ENCODE measurements at regions not wholly inside any gene's neighbourhood (a gene's known extent, or its start where the extent isn't known, plus 50 kb on each side); places are given as distances from the start of the nearest gene placed in this dataset.

DNA sequence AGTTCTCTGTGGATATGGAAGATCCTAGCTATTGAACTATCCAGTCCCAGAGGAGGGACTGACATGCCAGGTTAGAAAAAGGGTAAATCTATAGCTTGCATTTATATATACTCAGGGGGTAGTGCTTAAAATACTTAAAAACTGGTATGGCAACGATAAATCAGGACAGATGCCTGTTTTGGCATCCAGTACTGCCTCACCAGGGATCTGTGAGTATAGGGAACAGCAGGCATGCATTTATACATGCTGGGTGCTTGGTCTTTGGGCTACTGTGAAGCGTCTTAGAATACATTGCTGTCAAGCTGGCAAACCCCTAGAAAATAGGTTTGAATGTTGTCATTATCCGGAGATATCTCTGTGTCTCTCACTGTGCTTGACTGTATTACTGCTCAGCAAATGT, 94.2 kb upstream of the DRD2 start:
- no peak for DNase-seq

DNA sequence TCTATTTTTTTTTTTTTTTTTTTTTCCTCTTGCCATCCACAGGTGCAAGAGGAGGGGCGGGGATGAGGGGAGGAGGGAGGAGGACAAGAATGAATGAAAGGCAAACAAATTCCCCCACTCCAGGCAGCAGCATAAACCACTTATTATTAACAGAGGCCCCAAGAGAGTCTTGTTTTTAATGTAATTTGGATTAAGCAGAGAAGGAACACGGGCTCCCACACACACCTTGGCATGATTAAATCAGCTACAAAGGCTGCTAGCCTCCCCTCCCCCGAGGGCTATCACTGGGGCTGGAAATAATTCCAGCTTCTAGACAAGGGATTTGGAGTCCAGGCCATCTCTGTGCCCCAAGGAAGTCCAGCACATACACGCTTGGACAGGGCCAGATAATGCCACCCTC, 93.4 kb upstream of the DRD2 start:
- Histone ChIP-seq H3K27ac (ENCODE audit: low read length) (no peak overlapping the region), H2AFZ (ENCODE audit: low read depth, low read length) (no peak overlapping the region)

More for the DNA sequence above, 94.2 kb upstream of the DRD2 start:
- TF ChIP-seq, protein P1, sequence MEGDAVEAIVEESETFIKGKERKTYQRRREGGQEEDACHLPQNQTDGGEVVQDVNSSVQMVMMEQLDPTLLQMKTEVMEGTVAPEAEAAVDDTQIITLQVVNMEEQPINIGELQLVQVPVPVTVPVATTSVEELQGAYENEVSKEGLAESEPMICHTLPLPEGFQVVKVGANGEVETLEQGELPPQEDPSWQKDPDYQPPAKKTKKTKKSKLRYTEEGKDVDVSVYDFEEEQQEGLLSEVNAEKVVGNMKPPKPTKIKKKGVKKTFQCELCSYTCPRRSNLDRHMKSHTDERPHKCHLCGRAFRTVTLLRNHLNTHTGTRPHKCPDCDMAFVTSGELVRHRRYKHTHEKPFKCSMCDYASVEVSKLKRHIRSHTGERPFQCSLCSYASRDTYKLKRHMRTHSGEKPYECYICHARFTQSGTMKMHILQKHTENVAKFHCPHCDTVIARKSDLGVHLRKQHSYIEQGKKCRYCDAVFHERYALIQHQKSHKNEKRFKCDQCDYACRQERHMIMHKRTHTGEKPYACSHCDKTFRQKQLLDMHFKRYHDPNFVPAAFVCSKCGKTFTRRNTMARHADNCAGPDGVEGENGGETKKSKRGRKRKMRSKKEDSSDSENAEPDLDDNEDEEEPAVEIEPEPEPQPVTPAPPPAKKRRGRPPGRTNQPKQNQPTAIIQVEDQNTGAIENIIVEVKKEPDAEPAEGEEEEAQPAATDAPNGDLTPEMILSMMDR (IDR thresholded peaks at IDR 0.05; ENCODE audit: borderline replicate concordance, extremely low read depth, low read length, poor library complexity, severe bottlenecking): no peak
- no peak for TF ChIP-seq EZH2 (IDR thresholded peaks at IDR 0.05; ENCODE audit: borderline replicate concordance, low read depth, low read length, severe bottlenecking)
- no peak overlapping the region for H3K4me3 ChIP-seq (ENCODE audit: low read depth in 1 of 2, low read length in 2 of 2)
- H3K4me1 ChIP-seq (ENCODE audit: insufficient read depth, low read length): no peaks in the 10 kb centered on the region
- H3K79me2 ChIP-seq (ENCODE audit: insufficient read depth, low read length): no peaks in the 10 kb centered on the region
- H3K9me3 ChIP-seq (ENCODE audit: insufficient read depth, low read length, severe bottlenecking): no peaks in the 10 kb centered on the region
- no peak overlapping the region for H3K27ac ChIP-seq (ENCODE audit: low read length)
- no peaks in the 10 kb centered on the region for H4K20me1 ChIP-seq (ENCODE audit: insufficient read depth, low read length)
- H3K4me2 ChIP-seq (ENCODE audit: insufficient read depth, low read length): no peak overlapping the region
- H2AFZ ChIP-seq (ENCODE audit: low read depth, low read length): no peak overlapping the region
- H3K36me3 ChIP-seq (ENCODE audit: insufficient read depth, low read length): no peaks in the 10 kb centered on the region
- ATAC-seq (ENCODE audit: insufficient read depth, low read depth): no peak
- H3K9ac ChIP-seq (ENCODE audit: low read depth, low read length): no peak overlapping the region
- H3K27me3 ChIP-seq (ENCODE audit: insufficient read depth, low read length, poor library complexity): peaks cover 4% of the 10 kb centered on the region

DNA sequence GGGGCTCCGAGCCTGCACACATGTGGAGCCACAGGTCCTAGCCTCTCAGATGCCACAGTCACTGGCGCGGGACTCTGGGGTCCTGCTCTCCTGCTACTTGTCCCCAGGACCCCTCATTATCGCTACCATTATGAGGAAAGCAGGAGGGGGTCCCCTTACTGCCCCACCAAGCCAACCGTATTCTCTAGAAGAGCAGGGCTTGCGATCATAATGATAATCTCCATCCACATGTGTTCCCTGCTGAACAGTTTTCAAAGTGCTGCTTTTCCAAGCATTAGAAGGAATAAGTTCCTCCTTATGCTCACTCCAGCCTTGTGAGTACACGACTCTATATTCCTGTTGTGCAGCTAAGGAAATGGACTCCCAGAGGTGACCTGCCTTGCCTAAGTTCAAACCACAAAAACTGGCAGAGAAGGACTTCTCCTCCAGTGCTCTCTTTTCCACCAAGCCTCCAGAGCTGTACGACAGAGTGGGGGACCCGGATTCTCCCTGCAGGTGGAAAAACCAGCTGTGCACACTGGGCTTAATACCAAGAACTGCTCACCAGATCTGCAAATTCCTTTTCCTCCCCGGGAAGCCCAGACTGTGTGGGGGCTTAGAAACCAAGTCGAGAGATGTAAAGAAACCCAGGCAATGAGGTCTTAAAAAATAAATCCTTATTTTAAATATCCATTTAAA, 92.8 kb upstream of the DRD2 start:
- no peaks in the 10 kb centered on the region for H4K20me1 ChIP-seq (ENCODE audit: insufficient read depth, low read length)
- DNase-seq (no peak), ATAC-seq (ENCODE audit: insufficient read depth, low read depth) (no peak)
- no peaks in the 10 kb centered on the region for H3K9me3 ChIP-seq (ENCODE audit: insufficient read depth, low read length, severe bottlenecking)
- H3K36me3 ChIP-seq (ENCODE audit: insufficient read depth, low read length): no peaks in the 10 kb centered on the region
- no peak overlapping the region for H3K4me2 ChIP-seq (ENCODE audit: insufficient read depth, low read length)
- TF ChIP-seq, protein P1 (IDR thresholded peaks at IDR 0.05; ENCODE audit: borderline replicate concordance, extremely low read depth, low read length, poor library complexity, severe bottlenecking): no peak
- no peak for TF ChIP-seq EZH2 (IDR thresholded peaks at IDR 0.05; ENCODE audit: borderline replicate concordance, low read depth, low read length, severe bottlenecking)
- no peak overlapping the region for H3K4me3 ChIP-seq (ENCODE audit: low read depth in 1 of 2, low read length in 2 of 2)
- H3K4me1 ChIP-seq (ENCODE audit: insufficient read depth, low read length): no peaks in the 10 kb centered on the region
- H3K27me3 ChIP-seq (ENCODE audit: insufficient read depth, low read length, poor library complexity): peaks cover 4% of the 10 kb centered on the region
- no peak overlapping the region for H2AFZ ChIP-seq (ENCODE audit: low read depth, low read length)
- no peaks in the 10 kb centered on the region for H3K79me2 ChIP-seq (ENCODE audit: insufficient read depth, low read length)
- H3K9ac ChIP-seq (ENCODE audit: low read depth, low read length): no peak overlapping the region
- H3K27ac ChIP-seq (ENCODE audit: low read length): no peak overlapping the region

More for the DNA sequence above, 93.4 kb upstream of the DRD2 start:
- Histone ChIP-seq H4K20me1 (ENCODE audit: insufficient read depth, low read length) (no peaks in the 10 kb centered on the region), H3K36me3 (ENCODE audit: insufficient read depth, low read length) (no peaks in the 10 kb centered on the region), H3K4me3 (ENCODE audit: low read depth in 1 of 2, low read length in 2 of 2) (no peak overlapping the region), H3K27me3 (ENCODE audit: insufficient read depth, low read length, poor library complexity) (peaks cover 4% of the 10 kb centered on the region), H3K4me1 (ENCODE audit: insufficient read depth, low read length) (no peaks in the 10 kb centered on the region), H3K4me2 (ENCODE audit: insufficient read depth, low read length) (no peak overlapping the region), H3K79me2 (ENCODE audit: insufficient read depth, low read length) (no peaks in the 10 kb centered on the region), H3K9me3 (ENCODE audit: insufficient read depth, low read length, severe bottlenecking) (no peaks in the 10 kb centered on the region), H3K9ac (ENCODE audit: low read depth, low read length) (no peak overlapping the region)
- TF ChIP-seq EZH2 (IDR thresholded peaks at IDR 0.05; ENCODE audit: borderline replicate concordance, low read depth, low read length, severe bottlenecking): no peak
- DNase-seq: no peak
- ATAC-seq (ENCODE audit: insufficient read depth, low read depth): no peak

DNA sequence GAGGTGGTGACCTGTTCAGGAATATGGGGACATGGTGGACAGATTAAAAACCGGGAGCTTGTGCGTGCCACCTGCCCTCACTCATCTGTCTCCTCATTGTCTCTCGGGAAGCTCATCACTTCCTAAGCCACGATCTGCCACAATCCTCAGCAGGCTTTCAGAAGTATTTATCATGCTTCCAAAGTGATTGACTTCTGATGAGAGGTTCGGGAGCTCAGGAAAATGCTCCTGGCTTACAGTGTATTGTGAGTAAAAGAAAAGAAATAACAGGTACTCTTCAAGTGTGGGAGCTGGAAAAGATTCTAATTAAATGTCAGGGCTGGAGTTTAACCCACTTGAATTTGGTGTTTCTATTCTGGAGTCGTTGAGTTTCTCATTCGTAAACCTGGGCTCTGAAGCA, 91.9 kb upstream of the DRD2 start:
- Histone ChIP-seq H3K4me2 (ENCODE audit: insufficient read depth, low read length) (no peak overlapping the region), H3K27ac (ENCODE audit: low read length) (no peak overlapping the region), H3K27me3 (ENCODE audit: insufficient read depth, low read length, poor library complexity) (peaks cover 4% of the 10 kb centered on the region), H3K36me3 (ENCODE audit: insufficient read depth, low read length) (no peaks in the 10 kb centered on the region), H3K9ac (ENCODE audit: low read depth, low read length) (no peak overlapping the region), H3K9me3 (ENCODE audit: insufficient read depth, low read length, severe bottlenecking) (no peaks in the 10 kb centered on the region), H3K4me1 (ENCODE audit: insufficient read depth, low read length) (no peaks in the 10 kb centered on the region), H3K79me2 (ENCODE audit: insufficient read depth, low read length) (no peaks in the 10 kb centered on the region), H2AFZ (ENCODE audit: low read depth, low read length) (no peak overlapping the region), H3K4me3 (ENCODE audit: low read depth in 1 of 2, low read length in 2 of 2) (no peak overlapping the region), H4K20me1 (ENCODE audit: insufficient read depth, low read length) (no peaks in the 10 kb centered on the region)
- DNase-seq (no peak), ATAC-seq (ENCODE audit: insufficient read depth, low read depth) (no peak)
- TF ChIP-seq EZH2 (IDR thresholded peaks at IDR 0.05; ENCODE audit: borderline replicate concordance, low read depth, low read length, severe bottlenecking): no peak
- TF ChIP-seq, protein P1 (IDR thresholded peaks at IDR 0.05; ENCODE audit: borderline replicate concordance, extremely low read depth, low read length, poor library complexity, severe bottlenecking): no peak

All from DND-41 (cell line).